DND-41 (cell line): ENCODE measurements at regions not wholly inside any gene's neighbourhood (a gene's known extent, or its start where the extent isn't known, plus 50 kb on each side); places are given as distances from the start of the nearest gene placed in this dataset.

ENCODE experiments used
- ATAC-seq: fragments of 200-7000 bp; cut with Tn5 transposase; 3 replicates; pipeline ENCODE4 v1.9.1; 2021; ENCODE audit warnings: low read depth; ENCODE audit not compliant: insufficient read depth
- DNase-seq: peaks from one replicate; pipeline ENCODE4 v3.0.0-alpha.2; 2020
- H2AFZ ChIP-seq: 2 replicates; pipeline ENCODE4 v1.6.0; 2012; ENCODE audit warnings: low read depth, low read length
- H3K27ac ChIP-seq: 2 replicates; pipeline ENCODE4 v1.5.1; 2012; ENCODE audit warnings: low read length, inconsistent platforms
- H3K27me3 ChIP-seq: fragments of 200-600 bp; sonication (generic); 2 replicates; pipeline ENCODE4 v1.6.0; 2012; ENCODE audit warnings: low read length, mild to moderate bottlenecking, inconsistent platforms; ENCODE audit not compliant: insufficient read depth, poor library complexity
- H3K36me3 ChIP-seq: 2 replicates; pipeline ENCODE4 v1.5.1; 2012; ENCODE audit warnings: low read length, inconsistent platforms; ENCODE audit not compliant: insufficient read depth
- H3K4me1 ChIP-seq: 2 replicates; pipeline ENCODE4 v1.5.1; 2012; ENCODE audit warnings: mild to moderate bottlenecking, low read length; ENCODE audit not compliant: insufficient read depth
- H3K4me2 ChIP-seq: 2 replicates; pipeline ENCODE4 v1.6.0; 2012; ENCODE audit warnings: mild to moderate bottlenecking, moderate library complexity, low read length, inconsistent platforms; ENCODE audit not compliant: insufficient read depth
- H3K4me3 ChIP-seq, 2 experiments: fragments of 200-600 bp in 1 of 2; shearing (Covaris generic) in 1 of 2; 2 replicates each; pipeline ENCODE4 v1.5.1; 2012 to 2016; ENCODE audit warnings: inconsistent platforms in 2 of 2, low read length in 2 of 2, mild to moderate bottlenecking in 2 of 2, low read depth in 1 of 2, moderate library complexity in 1 of 2
- H3K79me2 ChIP-seq: 2 replicates; pipeline ENCODE4 v1.6.0; 2012; ENCODE audit warnings: low read length, inconsistent platforms; ENCODE audit not compliant: insufficient read depth
- H3K9ac ChIP-seq: 2 replicates; pipeline ENCODE4 v1.6.0; 2012; ENCODE audit warnings: low read depth, mild to moderate bottlenecking, inconsistent platforms, low read length, moderate library complexity
- H3K9me3 ChIP-seq: 2 replicates; pipeline ENCODE4 v1.5.1; 2012; ENCODE audit warnings: low read length, moderate library complexity, mild to moderate bottlenecking, inconsistent platforms; ENCODE audit not compliant: insufficient read depth, severe bottlenecking
- H4K20me1 ChIP-seq: 2 replicates; pipeline ENCODE4 v1.6.0; 2012; ENCODE audit warnings: low read length; ENCODE audit not compliant: insufficient read depth
- EZH2 ChIP-seq: IDR thresholded peaks from 3 replicates; pipeline ENCODE4 v1.6.1; 2012; ENCODE audit warnings: borderline replicate concordance, low read depth, mild to moderate bottlenecking, moderate library complexity, low read length, inconsistent platforms; ENCODE audit not compliant: severe bottlenecking
- TF ChIP-seq, protein P1 (sequence below): IDR thresholded peaks from 2 replicates; pipeline ENCODE4 v1.5.1; 2012; ENCODE audit warnings: borderline replicate concordance, low read length, moderate library complexity, mild to moderate bottlenecking; ENCODE audit not compliant: poor library complexity, severe bottlenecking; ENCODE audit errors: extremely low read depth

DNA sequence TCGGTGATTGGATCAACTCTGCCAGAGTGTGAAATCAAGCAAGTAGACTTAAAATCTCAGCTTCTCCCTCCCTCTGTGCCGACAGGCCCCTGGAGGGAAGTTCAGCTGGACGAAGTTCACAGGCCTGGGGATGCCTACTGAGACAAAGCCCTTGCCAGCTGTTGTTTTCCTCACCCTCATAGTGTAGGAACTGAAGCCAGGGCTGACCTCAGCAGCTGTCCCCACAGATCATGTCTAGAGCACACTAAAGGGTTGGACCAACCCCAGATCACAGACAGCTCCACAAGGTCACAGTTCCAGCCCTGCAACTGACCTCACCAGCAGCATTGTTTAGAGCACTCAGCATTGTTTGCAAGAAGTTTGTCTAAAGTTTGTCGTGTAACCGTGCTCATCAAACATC, 261.9 kb upstream of the ECI2 start:
- no peak overlapping the region for H3K27ac ChIP-seq
- TF ChIP-seq, protein P1, sequence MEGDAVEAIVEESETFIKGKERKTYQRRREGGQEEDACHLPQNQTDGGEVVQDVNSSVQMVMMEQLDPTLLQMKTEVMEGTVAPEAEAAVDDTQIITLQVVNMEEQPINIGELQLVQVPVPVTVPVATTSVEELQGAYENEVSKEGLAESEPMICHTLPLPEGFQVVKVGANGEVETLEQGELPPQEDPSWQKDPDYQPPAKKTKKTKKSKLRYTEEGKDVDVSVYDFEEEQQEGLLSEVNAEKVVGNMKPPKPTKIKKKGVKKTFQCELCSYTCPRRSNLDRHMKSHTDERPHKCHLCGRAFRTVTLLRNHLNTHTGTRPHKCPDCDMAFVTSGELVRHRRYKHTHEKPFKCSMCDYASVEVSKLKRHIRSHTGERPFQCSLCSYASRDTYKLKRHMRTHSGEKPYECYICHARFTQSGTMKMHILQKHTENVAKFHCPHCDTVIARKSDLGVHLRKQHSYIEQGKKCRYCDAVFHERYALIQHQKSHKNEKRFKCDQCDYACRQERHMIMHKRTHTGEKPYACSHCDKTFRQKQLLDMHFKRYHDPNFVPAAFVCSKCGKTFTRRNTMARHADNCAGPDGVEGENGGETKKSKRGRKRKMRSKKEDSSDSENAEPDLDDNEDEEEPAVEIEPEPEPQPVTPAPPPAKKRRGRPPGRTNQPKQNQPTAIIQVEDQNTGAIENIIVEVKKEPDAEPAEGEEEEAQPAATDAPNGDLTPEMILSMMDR = no peak
- no peak for TF ChIP-seq EZH2
- DNase-seq (no peak), ATAC-seq (no peak)
- H3K4me3 ChIP-seq = no peak overlapping the region
- no peaks in the 10 kb centered on the region for H3K9me3 ChIP-seq
- H3K9ac ChIP-seq = no peak overlapping the region
- H2AFZ ChIP-seq = no peak overlapping the region
- H3K4me2 ChIP-seq = no peak overlapping the region
- H3K4me1 ChIP-seq = no peaks in the 10 kb centered on the region
- no peaks in the 10 kb centered on the region for H3K27me3 ChIP-seq
- no peaks in the 10 kb centered on the region for H4K20me1 ChIP-seq
- no peaks in the 10 kb centered on the region for H3K79me2 ChIP-seq
- no peaks in the 10 kb centered on the region for H3K36me3 ChIP-seq

DNA sequence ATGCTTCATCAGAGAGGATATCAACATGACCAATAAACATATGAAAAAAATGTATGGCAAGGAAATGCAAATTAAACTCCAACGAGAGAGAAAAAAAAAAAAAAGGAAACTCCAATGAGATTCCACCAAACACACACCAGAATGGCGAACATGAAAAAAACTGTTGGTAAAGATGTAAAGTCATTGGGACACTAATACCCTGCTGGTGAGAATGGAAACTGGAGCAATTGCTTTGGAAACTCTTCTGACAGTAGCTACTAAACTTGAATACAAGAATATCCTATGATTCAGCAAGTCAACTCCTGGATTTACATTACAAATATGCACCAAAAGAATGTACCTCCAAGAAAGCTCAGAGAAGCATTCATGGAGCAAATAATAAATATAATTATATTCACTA, 260.7 kb upstream of the ECI2 start:
- Histone ChIP-seq H3K36me3 (no peaks in the 10 kb centered on the region), H3K9me3 (no peaks in the 10 kb centered on the region), H3K27ac (no peak overlapping the region), H4K20me1 (no peaks in the 10 kb centered on the region), H3K79me2 (no peaks in the 10 kb centered on the region), H2AFZ (no peak overlapping the region), H3K9ac (no peak overlapping the region), H3K4me3 (no peak overlapping the region), H3K4me1 (no peaks in the 10 kb centered on the region), H3K4me2 (no peak overlapping the region), H3K27me3 (no peaks in the 10 kb centered on the region)
- no peak for ATAC-seq
- no peak for DNase-seq
- TF ChIP-seq EZH2 = no peak
- TF ChIP-seq, protein P1 = no peak

DNA sequence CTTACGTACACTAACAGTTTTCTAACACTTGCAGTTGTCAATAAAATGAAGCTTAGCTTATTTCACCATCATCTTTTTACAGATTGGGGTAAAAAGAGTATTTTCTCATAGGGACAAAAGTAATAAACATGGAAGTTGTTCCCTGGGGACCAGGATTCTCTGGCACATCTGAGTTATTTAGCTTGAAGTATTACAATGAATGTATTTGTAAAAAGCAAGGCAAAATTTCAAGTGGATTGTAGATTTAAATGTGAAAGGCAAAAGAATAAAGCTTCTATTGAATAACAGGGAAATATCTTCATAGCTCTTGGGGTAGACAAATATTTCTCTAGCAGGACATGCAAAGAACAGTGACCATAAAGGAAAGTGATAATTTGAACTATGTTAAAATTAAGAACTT, 260.0 kb upstream of the ECI2 start:
- Histone ChIP-seq H3K27ac (no peak overlapping the region), H3K9ac (no peak overlapping the region), H3K79me2 (no peaks in the 10 kb centered on the region), H4K20me1 (no peaks in the 10 kb centered on the region), H3K4me1 (no peaks in the 10 kb centered on the region), H3K36me3 (no peaks in the 10 kb centered on the region), H2AFZ (no peak overlapping the region), H3K9me3 (no peaks in the 10 kb centered on the region), H3K27me3 (no peaks in the 10 kb centered on the region), H3K4me3 (no peak overlapping the region), H3K4me2 (no peak overlapping the region)
- no peak for ATAC-seq
- TF ChIP-seq EZH2 = no peak
- TF ChIP-seq, protein P1 = no peak
- no peak for DNase-seq

DNA sequence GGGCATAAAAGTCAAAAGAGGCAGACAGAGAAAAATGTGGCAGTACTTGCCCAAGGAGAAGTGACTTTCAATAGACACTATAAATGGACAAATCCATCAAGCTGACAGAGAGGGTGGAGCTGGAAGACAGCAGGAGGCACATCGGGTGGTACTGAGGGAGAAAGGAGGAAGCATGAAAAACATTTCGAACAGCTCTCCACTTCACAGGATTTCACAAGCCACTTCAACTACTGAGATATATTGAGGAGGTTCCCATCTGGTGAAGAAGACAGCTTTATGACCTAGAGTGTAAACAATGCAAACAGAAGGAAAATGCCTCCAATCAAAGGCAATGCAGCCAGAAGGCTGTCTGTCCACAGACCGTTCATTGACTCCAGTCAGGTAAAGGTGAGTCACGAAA, 259.4 kb upstream of the ECI2 start:
- Histone ChIP-seq H3K9me3 (no peaks in the 10 kb centered on the region), H3K9ac (no peak overlapping the region), H2AFZ (no peak overlapping the region), H3K36me3 (no peaks in the 10 kb centered on the region), H3K4me1 (no peaks in the 10 kb centered on the region), H4K20me1 (no peaks in the 10 kb centered on the region), H3K27ac (no peak overlapping the region), H3K79me2 (no peaks in the 10 kb centered on the region), H3K4me2 (no peak overlapping the region), H3K27me3 (no peaks in the 10 kb centered on the region), H3K4me3 (no peak overlapping the region)
- no peak for ATAC-seq
- DNase-seq = no peak
- TF ChIP-seq EZH2 = no peak
- TF ChIP-seq, protein P1 = no peak
